Epithelial cell of esophagus (primary cell): ENCODE measurements at regions not wholly inside any gene's neighbourhood (a gene's known extent, or its start where the extent isn't known, plus 50 kb on each side); places are given as distances from the start of the nearest gene placed in this dataset.
A peak's percentile ranks its signal among the peaks of the same experiment; 100 is the strongest.
"Not testable (repeated sequence)": the region's sequence is repeated elsewhere in the genome, so short reads cannot be mapped to it uniquely, and the experiment has no call there.

ENCODE experiments used
- DNase-seq: peaks from one replicate; pipeline ENCODE4 v3.0.0; 2010; ENCODE audit warnings: low read depth
- H3K4me3 ChIP-seq: 2 replicates; pipeline ENCODE4 v1.5.1; 2011; ENCODE audit warnings: mild to moderate bottlenecking, low read length, control low read depth
- TF ChIP-seq, protein P1 (sequence below): IDR thresholded peaks from 2 replicates; pipeline ENCODE4 v1.5.1; 2011; ENCODE audit warnings: low read depth, mild to moderate bottlenecking, low read length, control low read depth, inconsistent platforms; ENCODE audit not compliant: insufficient read depth; ENCODE audit errors: missing control alignments

- no peak overlapping the region for H3K4me3 ChIP-seq
- TF ChIP-seq, protein P1, sequence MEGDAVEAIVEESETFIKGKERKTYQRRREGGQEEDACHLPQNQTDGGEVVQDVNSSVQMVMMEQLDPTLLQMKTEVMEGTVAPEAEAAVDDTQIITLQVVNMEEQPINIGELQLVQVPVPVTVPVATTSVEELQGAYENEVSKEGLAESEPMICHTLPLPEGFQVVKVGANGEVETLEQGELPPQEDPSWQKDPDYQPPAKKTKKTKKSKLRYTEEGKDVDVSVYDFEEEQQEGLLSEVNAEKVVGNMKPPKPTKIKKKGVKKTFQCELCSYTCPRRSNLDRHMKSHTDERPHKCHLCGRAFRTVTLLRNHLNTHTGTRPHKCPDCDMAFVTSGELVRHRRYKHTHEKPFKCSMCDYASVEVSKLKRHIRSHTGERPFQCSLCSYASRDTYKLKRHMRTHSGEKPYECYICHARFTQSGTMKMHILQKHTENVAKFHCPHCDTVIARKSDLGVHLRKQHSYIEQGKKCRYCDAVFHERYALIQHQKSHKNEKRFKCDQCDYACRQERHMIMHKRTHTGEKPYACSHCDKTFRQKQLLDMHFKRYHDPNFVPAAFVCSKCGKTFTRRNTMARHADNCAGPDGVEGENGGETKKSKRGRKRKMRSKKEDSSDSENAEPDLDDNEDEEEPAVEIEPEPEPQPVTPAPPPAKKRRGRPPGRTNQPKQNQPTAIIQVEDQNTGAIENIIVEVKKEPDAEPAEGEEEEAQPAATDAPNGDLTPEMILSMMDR = no peak
- no peak for DNase-seq
Observed at GRCh38 chr13:81377921-81378320, 1037.0 kb upstream of the SPRY2 start.

GRCh38 chr13:81375709-81376108, 1034.8 kb upstream of the SPRY2 start:
- no peak for DNase-seq

GRCh38 chr13:81362711-81363110, 1021.8 kb upstream of the SPRY2 start:
- DNase-seq = peak; percentile 41
- H3K4me3 ChIP-seq = not testable (repeated sequence)

More at GRCh38 chr13:81375709-81376108, 1034.8 kb upstream of the SPRY2 start:
- TF ChIP-seq, protein P1 = no peak
- H3K4me3 ChIP-seq = no peak overlapping the region

DNA sequence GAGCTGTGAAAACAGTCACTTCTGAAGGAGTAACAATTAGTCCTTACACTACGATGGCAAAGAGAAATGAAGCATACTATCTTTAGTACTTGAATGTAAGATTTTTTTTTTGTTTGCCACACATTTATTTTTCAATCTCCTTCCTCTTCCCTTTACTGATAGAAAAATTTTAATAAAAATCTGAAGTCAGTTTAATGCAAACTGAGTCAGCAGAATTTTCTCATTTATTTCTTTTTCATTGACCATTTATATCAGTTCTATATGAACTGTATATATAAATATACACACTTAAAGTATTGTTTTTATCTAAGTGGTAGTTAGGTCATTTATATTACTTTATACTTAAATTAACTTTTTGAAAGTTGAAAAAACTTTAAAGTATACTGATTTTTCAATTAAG, 1009.1 kb upstream of the SPRY2 start:
- DNase-seq = no peak
- TF ChIP-seq, protein P1 = no peak
- no peak overlapping the region for H3K4me3 ChIP-seq

- not testable (repeated sequence) for DNase-seq, H3K4me3 ChIP-seq
Observed at GRCh38 chr13:81340118-81341069, 999.5 kb upstream of the SPRY2 start.

- H3K4me3 ChIP-seq, DNase-seq: not testable (repeated sequence)
Observed at GRCh38 chr13:81339666-81340065, 998.7 kb upstream of the SPRY2 start.

- no peak for DNase-seq
- TF ChIP-seq, protein P1 = no peak
- no peak overlapping the region for H3K4me3 ChIP-seq
Observed at GRCh38 chr13:81334481-81334880, 993.6 kb upstream of the SPRY2 start.

GRCh38 chr13:81326913-81327312, 986.0 kb upstream of the SPRY2 start:
- TF ChIP-seq, protein P1 = no peak

More at GRCh38 chr13:81326913-81327312, 986.0 kb upstream of the SPRY2 start:
- DNase-seq = peak; percentile 10
- H3K4me3 ChIP-seq = no peak overlapping the region
